HepG2 (cell line): ENCODE measurements at regions not wholly inside any gene's neighbourhood (a gene's known extent, or its start where the extent isn't known, plus 50 kb on each side); places are given as distances from the start of the nearest gene placed in this dataset.

Source experiments
- FOSL1 ChIP-seq: sonication (generic); formaldehyde crosslinking; IDR thresholded peaks from 2 replicates; pipeline ENCODE4 v1.9.0; 2021; ENCODE audit warnings: missing genetic modification reagents, borderline replicate concordance
- FOXK2 ChIP-seq: fragments of 450-650 bp; IDR thresholded peaks from 2 replicates; pipeline ENCODE4 v1.6.1; 2016
- JDP2 ChIP-seq: sonication (generic); formaldehyde crosslinking; IDR thresholded peaks from 2 replicates; pipeline ENCODE4 v1.8.1; 2022; ENCODE audit warnings: missing genetic modification reagents, borderline replicate concordance
- MTF1 ChIP-seq: sonication (generic); formaldehyde crosslinking; IDR thresholded peaks from 2 replicates; pipeline ENCODE4 v1.5.0; 2020; ENCODE audit warnings: missing genetic modification reagents
- RELA ChIP-seq: sonication (generic); formaldehyde crosslinking; IDR thresholded peaks from 2 replicates; pipeline ENCODE4 v1.4.0; 2020; ENCODE audit warnings: missing genetic modification reagents
- STAG1 ChIP-seq: sonication (generic); formaldehyde crosslinking; IDR thresholded peaks from 2 replicates; pipeline ENCODE4 v1.4.0; 2020; ENCODE audit warnings: missing genetic modification reagents
- TCF7L2 ChIP-seq: IDR thresholded peaks from 2 replicates; pipeline ENCODE4 v1.6.1; 2011; ENCODE audit warnings: mild to moderate bottlenecking, low read depth, low read length, moderate library complexity
- ZNF451 ChIP-seq: sonication (generic); formaldehyde crosslinking; IDR thresholded peaks from 2 replicates; pipeline ENCODE4 v1.5.0; 2020; ENCODE audit warnings: mild to moderate bottlenecking, missing genetic modification reagents
- ZNF484 ChIP-seq: sonication (generic); formaldehyde crosslinking; IDR thresholded peaks from 2 replicates; pipeline ENCODE4 v1.5.1; 2020; ENCODE audit warnings: mild to moderate bottlenecking, low read depth, missing genetic modification reagents, borderline replicate concordance
- ZNF724P ChIP-seq: sonication (generic); formaldehyde crosslinking; IDR thresholded peaks from 2 replicates; pipeline ENCODE4 v1.8.0; 2022; ENCODE audit warnings: missing genetic modification reagents, borderline replicate concordance
- ZNF792 ChIP-seq: IDR thresholded peaks from 2 replicates; pipeline ENCODE4 v1.6.1; 2016
- TF ChIP-seq, protein P1 (sequence below), 2 experiments: sonication (generic) in 1 of 2; formaldehyde crosslinking in 1 of 2; IDR thresholded peaks; 2 replicates each; pipeline versions ENCODE4 v1.6.1 to v1.9.0; 2014 to 2022; ENCODE audit warnings: antibody characterized with exemption in 1 of 2, borderline replicate concordance in 1 of 2, inconsistent platforms in 1 of 2, low read depth in 1 of 2, missing genetic modification reagents in 1 of 2
- TF ChIP-seq, protein P2 (sequence below): sonication (generic); formaldehyde crosslinking; IDR thresholded peaks from 2 replicates; pipeline ENCODE4 v1.4.0; 2020; ENCODE audit warnings: mild to moderate bottlenecking, missing genetic modification reagents
- TF ChIP-seq, protein P3 (sequence below): sonication (generic); formaldehyde crosslinking; IDR thresholded peaks from 2 replicates; pipeline ENCODE4 v1.4.0; 2020; ENCODE audit warnings: mild to moderate bottlenecking, low read depth, missing genetic modification reagents
- TF ChIP-seq, protein P4 (sequence below): sonication (generic); formaldehyde crosslinking; IDR thresholded peaks from 2 replicates; pipeline ENCODE4 v1.5.0; 2020; ENCODE audit warnings: missing genetic modification reagents
- TF ChIP-seq, protein P5 (sequence below): IDR thresholded peaks from 2 replicates; pipeline ENCODE4 v1.6.1; 2016

DNA sequence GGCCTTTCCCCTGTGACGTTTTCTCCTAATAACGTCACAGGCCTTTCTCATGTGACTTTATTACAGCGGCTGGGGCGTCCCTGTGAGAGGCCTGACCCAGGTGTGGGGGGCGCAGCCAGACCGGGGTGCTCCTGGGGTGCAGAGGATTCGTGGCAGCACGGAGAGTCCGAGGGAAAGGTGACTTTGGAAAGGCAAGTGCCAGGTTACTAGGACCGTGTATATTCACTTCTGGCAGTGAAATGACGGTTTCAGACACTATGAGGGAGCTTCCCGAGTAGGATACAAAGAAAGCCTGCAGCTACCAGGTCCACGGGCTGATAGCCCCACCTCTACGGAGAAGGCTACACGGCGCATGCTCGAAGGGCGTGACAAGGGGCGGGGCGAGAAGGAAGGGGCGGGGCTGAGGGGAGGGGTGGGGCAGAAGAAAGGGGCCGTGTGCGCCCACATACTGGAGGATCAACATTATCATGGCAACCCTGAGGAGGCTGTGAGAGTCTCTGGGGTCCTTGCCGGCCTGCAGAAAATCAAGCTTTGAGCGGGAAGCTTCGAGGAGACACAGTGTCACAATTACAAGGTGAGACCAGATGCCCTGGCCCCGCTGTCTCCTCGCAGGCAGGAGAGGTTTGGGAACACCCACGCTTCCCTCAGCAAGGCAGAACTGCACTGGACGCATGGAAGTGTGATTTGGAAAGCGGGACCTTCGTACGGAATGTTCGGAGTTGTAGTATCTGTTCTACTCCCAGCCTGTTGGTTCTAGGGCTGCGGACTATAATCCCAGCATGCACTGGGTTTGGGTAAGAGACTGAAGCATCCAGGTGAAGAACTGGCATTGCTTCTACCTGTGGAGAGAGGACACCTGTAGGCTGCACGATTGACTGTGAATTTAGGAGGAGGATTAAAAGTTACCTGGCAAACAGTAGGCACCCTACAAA, 54.4 kb upstream of the ZNF337 start (continued):
- TF ChIP-seq, protein P1, sequence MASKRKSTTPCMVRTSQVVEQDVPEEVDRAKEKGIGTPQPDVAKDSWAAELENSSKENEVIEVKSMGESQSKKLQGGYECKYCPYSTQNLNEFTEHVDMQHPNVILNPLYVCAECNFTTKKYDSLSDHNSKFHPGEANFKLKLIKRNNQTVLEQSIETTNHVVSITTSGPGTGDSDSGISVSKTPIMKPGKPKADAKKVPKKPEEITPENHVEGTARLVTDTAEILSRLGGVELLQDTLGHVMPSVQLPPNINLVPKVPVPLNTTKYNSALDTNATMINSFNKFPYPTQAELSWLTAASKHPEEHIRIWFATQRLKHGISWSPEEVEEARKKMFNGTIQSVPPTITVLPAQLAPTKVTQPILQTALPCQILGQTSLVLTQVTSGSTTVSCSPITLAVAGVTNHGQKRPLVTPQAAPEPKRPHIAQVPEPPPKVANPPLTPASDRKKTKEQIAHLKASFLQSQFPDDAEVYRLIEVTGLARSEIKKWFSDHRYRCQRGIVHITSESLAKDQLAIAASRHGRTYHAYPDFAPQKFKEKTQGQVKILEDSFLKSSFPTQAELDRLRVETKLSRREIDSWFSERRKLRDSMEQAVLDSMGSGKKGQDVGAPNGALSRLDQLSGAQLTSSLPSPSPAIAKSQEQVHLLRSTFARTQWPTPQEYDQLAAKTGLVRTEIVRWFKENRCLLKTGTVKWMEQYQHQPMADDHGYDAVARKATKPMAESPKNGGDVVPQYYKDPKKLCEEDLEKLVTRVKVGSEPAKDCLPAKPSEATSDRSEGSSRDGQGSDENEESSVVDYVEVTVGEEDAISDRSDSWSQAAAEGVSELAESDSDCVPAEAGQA (IDR thresholded peaks at IDR 0.05; ENCODE audit: low read depth), result no peak
- TF ChIP-seq, protein P1 (CRISPR knock-in tag; IDR thresholded peaks at IDR 0.05; ENCODE audit: borderline replicate concordance), result no peak
- TF ChIP-seq MTF1 (CRISPR knock-in tag), result 0 out of 2 replicates have a peak, but pooled peaks have one; percentile 42
- no peak for TF ChIP-seq FOXK2
- TF ChIP-seq, protein P2, sequence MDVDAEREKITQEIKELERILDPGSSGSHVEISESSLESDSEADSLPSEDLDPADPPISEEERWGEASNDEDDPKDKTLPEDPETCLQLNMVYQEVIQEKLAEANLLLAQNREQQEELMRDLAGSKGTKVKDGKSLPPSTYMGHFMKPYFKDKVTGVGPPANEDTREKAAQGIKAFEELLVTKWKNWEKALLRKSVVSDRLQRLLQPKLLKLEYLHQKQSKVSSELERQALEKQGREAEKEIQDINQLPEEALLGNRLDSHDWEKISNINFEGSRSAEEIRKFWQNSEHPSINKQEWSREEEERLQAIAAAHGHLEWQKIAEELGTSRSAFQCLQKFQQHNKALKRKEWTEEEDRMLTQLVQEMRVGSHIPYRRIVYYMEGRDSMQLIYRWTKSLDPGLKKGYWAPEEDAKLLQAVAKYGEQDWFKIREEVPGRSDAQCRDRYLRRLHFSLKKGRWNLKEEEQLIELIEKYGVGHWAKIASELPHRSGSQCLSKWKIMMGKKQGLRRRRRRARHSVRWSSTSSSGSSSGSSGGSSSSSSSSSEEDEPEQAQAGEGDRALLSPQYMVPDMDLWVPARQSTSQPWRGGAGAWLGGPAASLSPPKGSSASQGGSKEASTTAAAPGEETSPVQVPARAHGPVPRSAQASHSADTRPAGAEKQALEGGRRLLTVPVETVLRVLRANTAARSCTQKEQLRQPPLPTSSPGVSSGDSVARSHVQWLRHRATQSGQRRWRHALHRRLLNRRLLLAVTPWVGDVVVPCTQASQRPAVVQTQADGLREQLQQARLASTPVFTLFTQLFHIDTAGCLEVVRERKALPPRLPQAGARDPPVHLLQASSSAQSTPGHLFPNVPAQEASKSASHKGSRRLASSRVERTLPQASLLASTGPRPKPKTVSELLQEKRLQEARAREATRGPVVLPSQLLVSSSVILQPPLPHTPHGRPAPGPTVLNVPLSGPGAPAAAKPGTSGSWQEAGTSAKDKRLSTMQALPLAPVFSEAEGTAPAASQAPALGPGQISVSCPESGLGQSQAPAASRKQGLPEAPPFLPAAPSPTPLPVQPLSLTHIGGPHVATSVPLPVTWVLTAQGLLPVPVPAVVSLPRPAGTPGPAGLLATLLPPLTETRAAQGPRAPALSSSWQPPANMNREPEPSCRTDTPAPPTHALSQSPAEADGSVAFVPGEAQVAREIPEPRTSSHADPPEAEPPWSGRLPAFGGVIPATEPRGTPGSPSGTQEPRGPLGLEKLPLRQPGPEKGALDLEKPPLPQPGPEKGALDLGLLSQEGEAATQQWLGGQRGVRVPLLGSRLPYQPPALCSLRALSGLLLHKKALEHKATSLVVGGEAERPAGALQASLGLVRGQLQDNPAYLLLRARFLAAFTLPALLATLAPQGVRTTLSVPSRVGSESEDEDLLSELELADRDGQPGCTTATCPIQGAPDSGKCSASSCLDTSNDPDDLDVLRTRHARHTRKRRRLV (CRISPR knock-in tag), result no peak
- TF ChIP-seq JDP2 (CRISPR knock-in tag), result no peak
- TF ChIP-seq, protein P3, sequence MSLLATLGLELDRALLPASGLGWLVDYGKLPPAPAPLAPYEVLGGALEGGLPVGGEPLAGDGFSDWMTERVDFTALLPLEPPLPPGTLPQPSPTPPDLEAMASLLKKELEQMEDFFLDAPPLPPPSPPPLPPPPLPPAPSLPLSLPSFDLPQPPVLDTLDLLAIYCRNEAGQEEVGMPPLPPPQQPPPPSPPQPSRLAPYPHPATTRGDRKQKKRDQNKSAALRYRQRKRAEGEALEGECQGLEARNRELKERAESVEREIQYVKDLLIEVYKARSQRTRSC, result no peak
- no peak for TF ChIP-seq ZNF724P (CRISPR knock-in tag)
- TF ChIP-seq ZNF484, result no peak
- TF ChIP-seq STAG1, result peak; percentile 15; the same call in 1 of the 2 replicates
- no peak; the same call in 1 of the 2 replicates for TF ChIP-seq ZNF451 (CRISPR knock-in tag)
- no peak for TF ChIP-seq TCF7L2
- TF ChIP-seq, protein P4, sequence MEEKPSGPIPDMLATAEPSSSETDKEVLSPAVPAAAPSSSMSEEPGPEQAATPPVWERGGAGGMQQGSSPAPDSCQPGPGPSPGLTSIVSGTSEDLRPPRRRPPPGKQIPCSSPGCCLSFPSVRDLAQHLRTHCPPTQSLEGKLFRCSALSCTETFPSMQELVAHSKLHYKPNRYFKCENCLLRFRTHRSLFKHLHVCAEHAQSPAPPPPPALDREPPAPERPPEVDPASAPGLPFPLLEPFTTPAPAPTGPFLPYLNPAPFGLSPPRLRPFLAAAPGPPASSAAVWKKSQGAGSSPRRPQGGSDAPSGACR (CRISPR knock-in tag), result peak; percentile 89; the same call in 1 of the 2 replicates
- TF ChIP-seq RELA, result no peak
- no peak for TF ChIP-seq ZNF792 (CRISPR knock-in tag)
- TF ChIP-seq, protein P5, sequence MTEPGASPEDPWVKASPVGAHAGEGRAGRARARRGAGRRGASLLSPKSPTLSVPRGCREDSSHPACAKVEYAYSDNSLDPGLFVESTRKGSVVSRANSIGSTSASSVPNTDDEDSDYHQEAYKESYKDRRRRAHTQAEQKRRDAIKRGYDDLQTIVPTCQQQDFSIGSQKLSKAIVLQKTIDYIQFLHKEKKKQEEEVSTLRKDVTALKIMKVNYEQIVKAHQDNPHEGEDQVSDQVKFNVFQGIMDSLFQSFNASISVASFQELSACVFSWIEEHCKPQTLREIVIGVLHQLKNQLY (CRISPR knock-in tag), result no peak
- TF ChIP-seq FOSL1 (CRISPR knock-in tag), result no peak
